H1 (cell line): ENCODE measurements at regions not wholly inside any gene's neighbourhood (a gene's known extent, or its start where the extent isn't known, plus 50 kb on each side); places are given as distances from the start of the nearest gene placed in this dataset.

ENCODE experiments used
- CTCF ChIA-PET: fragments of 300-600 bp; sonication (Branson Sonifier 250); formaldehyde crosslinking; loops from one replicate; lab custom pipeline; 2021; ENCODE audit not compliant: partially characterized antibody; lab: Charles Lee
- POLR2A ChIA-PET: fragments of 300-600 bp; sonication (Branson Sonifier 250); formaldehyde crosslinking; loops from one replicate; lab custom pipeline; 2021; ENCODE audit warnings: inconsistent platforms; ENCODE audit not compliant: partially characterized antibody; lab: Charles Lee
- DNase-seq, 2 experiments: peaks; one replicate each; pipeline versions ENCODE4 v3.0.0 to v3.0.0-alpha.2; 2010 to 2022; ENCODE audit warnings: low spot score in 2 of 2, low read depth in 1 of 2, mixed read lengths in 1 of 2
- FAIRE-seq: peaks from 2 replicates; lab custom pipeline; 2011; peaks lifted over from hg19 to GRCh38; lab: Jason Lieb, UNC
- H2AFZ ChIP-seq: 2 replicates; pipeline ENCODE4 v1.8.1; 2012; ENCODE audit warnings: low read length, inconsistent platforms
- H2AK5ac ChIP-seq: 2 replicates; pipeline ENCODE4 v1.6.1; 2013; ENCODE audit warnings: low read depth, low read length
- H2BK120ac ChIP-seq: replicated peaks from 2 replicates; pipeline ENCODE3; 2013; ENCODE audit warnings: low read depth, low read length, inconsistent platforms
- H2BK12ac ChIP-seq: 2 replicates; pipeline ENCODE4 v1.6.1; 2013; ENCODE audit warnings: low read depth, low read length
- H2BK15ac ChIP-seq: 2 replicates; pipeline ENCODE4 v1.6.1; 2013; ENCODE audit warnings: low read length
- H2BK20ac ChIP-seq: 2 replicates; pipeline ENCODE4 v1.6.1; 2013; ENCODE audit warnings: low read length
- H2BK5ac ChIP-seq: 2 replicates; pipeline ENCODE4 v1.6.1; 2013; ENCODE audit warnings: low read depth, low read length
- H3K14ac ChIP-seq: 2 replicates; pipeline ENCODE4 v1.6.1; 2013; ENCODE audit warnings: inconsistent platforms; ENCODE audit not compliant: insufficient read length
- H3K18ac ChIP-seq: 2 replicates; pipeline ENCODE4 v1.6.1; 2013; ENCODE audit warnings: low read length; ENCODE audit errors: extremely low read depth
- H3K23ac ChIP-seq: 2 replicates; pipeline ENCODE4 v1.6.1; 2013; ENCODE audit warnings: inconsistent platforms; ENCODE audit not compliant: insufficient read length
- H3K23me2 ChIP-seq: 2 replicates; pipeline ENCODE4 v1.6.1; 2013; ENCODE audit warnings: low read depth, low read length
- H3K27ac ChIP-seq: 2 replicates; pipeline ENCODE4 v1.6.1; 2011; ENCODE audit warnings: low read depth, low read length, inconsistent platforms
- H3K27me3 ChIP-seq, 4 experiments: replicated peaks in 1 of 4; 1 replicate in 1 of 4; 2 replicates in 3 of 4; pipeline versions ENCODE4 v1.6.1 to v1.8.1; 2011 to 2013; ENCODE audit warnings: low read length in 3 of 4, mild to moderate bottlenecking in 3 of 4, inconsistent platforms in 2 of 4, mixed read lengths in 2 of 4, moderate library complexity in 1 of 4; ENCODE audit not compliant: control insufficient read depth in 3 of 4, insufficient read depth in 3 of 4; ENCODE audit errors: extremely low read depth in 1 of 4
- H3K36me3 ChIP-seq, 4 experiments: 2 replicates each; pipeline versions ENCODE4 v1.6.1 to v1.8.1; 2011 to 2013; ENCODE audit warnings: mild to moderate bottlenecking in 4 of 4, low read length in 3 of 4, moderate library complexity in 2 of 4, control low read depth in 1 of 4, inconsistent platforms in 1 of 4; ENCODE audit not compliant: insufficient read depth in 4 of 4, control insufficient read depth in 2 of 4
- H3K4ac ChIP-seq: replicated peaks from 2 replicates; pipeline ENCODE3; 2013; ENCODE audit warnings: low read length, low read depth, mixed read lengths, inconsistent platforms; ENCODE audit not compliant: insufficient read length
- H3K4me1 ChIP-seq, 4 experiments: replicated peaks in 1 of 4; 1 replicate in 1 of 4; 2 replicates in 3 of 4; pipeline versions ENCODE4 v1.6.1 to v1.8.1; 2011 to 2013; ENCODE audit warnings: low read length in 3 of 4, inconsistent platforms in 2 of 4, mixed read lengths in 1 of 4; ENCODE audit not compliant: insufficient read depth in 4 of 4, control insufficient read depth in 3 of 4
- H3K4me2 ChIP-seq, 2 experiments: 2 replicates each; pipeline versions ENCODE4 v1.6.1 to v1.8.1; 2011 to 2013; ENCODE audit warnings: low read depth in 2 of 2, low read length in 2 of 2, control low read depth in 1 of 2, inconsistent platforms in 1 of 2, mild to moderate bottlenecking in 1 of 2; ENCODE audit not compliant: insufficient read depth in 1 of 2
- H3K4me3 ChIP-seq, 4 experiments: fragments of 200-600, 300-600 bp in 1 of 4; sonication (generic), shearing (Covaris generic), sonication (Bioruptor Twin) in 1 of 4; 2 replicates each; pipeline versions ENCODE4 v1.5.1 to v1.8.1; 2011 to 2016; ENCODE audit warnings: low read length in 4 of 4, low read depth in 3 of 4, control low read depth in 2 of 4, inconsistent platforms in 2 of 4, mild to moderate bottlenecking in 2 of 4, mixed read lengths in 1 of 4, moderate library complexity in 1 of 4; ENCODE audit not compliant: insufficient read depth in 2 of 4; ENCODE audit errors: extremely low read depth in 1 of 4
- H3K56ac ChIP-seq: replicated peaks from 2 replicates; pipeline ENCODE3; 2013; ENCODE audit warnings: low read depth, mild to moderate bottlenecking, mixed read lengths, low read length, inconsistent platforms; ENCODE audit not compliant: insufficient read length
- H3K79me1 ChIP-seq: 2 replicates; pipeline ENCODE4 v1.6.1; 2013; ENCODE audit warnings: low read depth, low read length, control low read depth
- H3K79me2 ChIP-seq, 2 experiments: 2 replicates each; pipeline versions ENCODE4 v1.6.1 to v1.8.1; 2012 to 2013; ENCODE audit warnings: low read length in 2 of 2, mild to moderate bottlenecking in 2 of 2, inconsistent platforms in 1 of 2; ENCODE audit not compliant: insufficient read depth in 2 of 2, control insufficient read depth in 1 of 2
- H3K9ac ChIP-seq, 4 experiments: replicated peaks in 1 of 4; 1 replicate in 1 of 4; 2 replicates in 3 of 4; pipeline versions ENCODE4 v1.6.1 to v1.8.1; 2011 to 2013; ENCODE audit warnings: low read depth in 3 of 4, low read length in 3 of 4, control low read depth in 2 of 4, mild to moderate bottlenecking in 2 of 4, moderate library complexity in 2 of 4, inconsistent platforms in 1 of 4; ENCODE audit errors: extremely low read depth in 1 of 4
- H3K9me3 ChIP-seq, 2 experiments: 2 replicates each; pipeline versions ENCODE4 v1.6.1 to v1.8.1; 2012 to 2013; ENCODE audit warnings: mild to moderate bottlenecking in 2 of 2, moderate library complexity in 2 of 2, control low read depth in 1 of 2, inconsistent platforms in 1 of 2, low read depth in 1 of 2, low read length in 1 of 2, mixed read lengths in 1 of 2; ENCODE audit not compliant: insufficient read depth in 2 of 2
- H4K20me1 ChIP-seq, 2 experiments: replicated peaks in 1 of 2; 2 replicates each; pipeline versions ENCODE3 to v1.8.1; 2011 to 2013; ENCODE audit warnings: inconsistent platforms in 2 of 2, low read length in 2 of 2, mild to moderate bottlenecking in 1 of 2; ENCODE audit not compliant: insufficient read depth in 2 of 2, control insufficient read depth in 1 of 2
- H4K5ac ChIP-seq: 2 replicates; pipeline ENCODE4 v1.6.1; 2013; ENCODE audit warnings: low read length, low read depth, mixed read lengths, inconsistent platforms; ENCODE audit not compliant: insufficient read length
- H4K8ac ChIP-seq: 2 replicates; pipeline ENCODE4 v1.8.0; 2013; ENCODE audit warnings: mild to moderate bottlenecking, moderate library complexity, low read length, inconsistent platforms; ENCODE audit not compliant: insufficient read depth; ENCODE audit errors: extremely low read depth
- H4K91ac ChIP-seq: replicated peaks from 2 replicates; pipeline ENCODE3; 2013; ENCODE audit warnings: low read length, mixed read lengths, inconsistent platforms; ENCODE audit not compliant: insufficient read length
- GTF2F1 ChIP-seq: IDR thresholded peaks from 2 replicates; pipeline ENCODE4 v1.6.1; 2012; ENCODE audit warnings: low read depth, low read length, improper control_type of control experiment, borderline replicate concordance
- PHF8 ChIP-seq: fragments of 200-600 bp; sonication (generic); conservative IDR thresholded peaks from 2 replicates; pipeline ENCODE4 v1.7.1; 2012; ENCODE audit warnings: low read depth, mild to moderate bottlenecking, inconsistent platforms, low read length, moderate library complexity
- WGBS, 2 experiments: shearing (Covaris generic) in 1 of 2; methylation state at CpG; one replicate each; pipeline versions ENCODE4 v1.1.6 to v1.1.7; 2013 to 2015; ENCODE audit warnings: low lambda C conversion rate in 2 of 2, mixed read lengths in 2 of 2, inconsistent platforms in 1 of 2, low coverage in 1 of 2, missing lambda C conversion rate in 1 of 2; ENCODE audit not compliant: insufficient replicate concordance in 2 of 2, insufficient coverage in 1 of 2, insufficient read length in 1 of 2; ENCODE audit errors: extremely low coverage in 1 of 2, missing lambda C conversion rate in 1 of 2; 5-methylcytosine and 5-hydroxymethylcytosine counted together
- TF ChIP-seq, protein P1 (sequence below): IDR thresholded peaks from 2 replicates; pipeline ENCODE4 v1.6.1; 2012; ENCODE audit warnings: inconsistent platforms

DNA sequence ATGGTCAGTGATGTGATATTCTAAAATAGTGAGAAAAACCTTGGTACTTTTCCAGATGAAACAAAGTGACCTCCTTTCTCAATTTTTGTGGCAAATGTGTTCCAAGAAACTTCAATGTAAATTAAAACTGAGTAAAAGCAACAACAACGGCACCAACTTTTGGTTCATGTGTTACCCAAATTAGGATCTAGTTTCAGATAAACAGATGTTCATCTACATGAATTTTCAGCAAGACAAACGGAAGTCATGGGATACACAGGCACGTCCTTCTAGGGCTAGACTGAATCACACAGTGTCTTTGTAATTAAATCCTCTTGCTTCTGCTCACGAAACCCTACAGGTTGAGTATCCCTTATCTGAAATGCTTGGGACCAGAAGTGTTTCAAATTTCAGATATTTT is 915.2 kb downstream of the TFAP2A start:
- H3K23ac ChIP-seq, result no peak overlapping the region
- H2BK12ac ChIP-seq, result no peak overlapping the region
- H3K36me3 ChIP-seq, result no peaks in the 10 kb centered on the region
- FAIRE-seq (no peak), DNase-seq (no peak)
- no peak overlapping the region for H4K91ac ChIP-seq
- H3K27me3 ChIP-seq, result peaks cover 0 to 1% (median 0%) of the 10 kb centered on the region in 4 experiments; a peak in 1 of 7 replicates
- POLR2A ChIA-PET, result no interaction called here
- H2AFZ ChIP-seq, result no peak overlapping the region
- no peaks in the 10 kb centered on the region for H3K23me2 ChIP-seq
- H2BK20ac ChIP-seq, result no peak overlapping the region
- H3K4ac ChIP-seq, result no peak overlapping the region
- H2BK5ac ChIP-seq, result no peak overlapping the region
- H3K56ac ChIP-seq, result no peak overlapping the region
- H3K27ac ChIP-seq, result no peak overlapping the region
- H4K20me1 ChIP-seq, result no peaks in the 10 kb centered on the region
- no peak overlapping the region for H3K4me3 ChIP-seq
- no peak overlapping the region for H4K5ac ChIP-seq
- no peaks in the 10 kb centered on the region for H3K79me1 ChIP-seq
- WGBS, 2 experiments, result 93% methylated on average over 4 of the region's 4 CpGs; no CpG with 5 or more reads in 1 of the 2 experiments
- H3K14ac ChIP-seq, result no peak overlapping the region
- no peaks in the 10 kb centered on the region for H3K79me2 ChIP-seq
- H3K9ac ChIP-seq, result no peak overlapping the region
- no peak overlapping the region for H4K8ac ChIP-seq
- no peak overlapping the region for H3K18ac ChIP-seq
- no peaks in the 10 kb centered on the region; a peak in 2 of 4 replicates for H3K9me3 ChIP-seq
- H3K4me2 ChIP-seq, result no peak overlapping the region
- no peak overlapping the region for H2BK15ac ChIP-seq
- CTCF ChIA-PET, result no interaction called here
- H2BK120ac ChIP-seq, result no peak overlapping the region
- peaks cover 0 to 7% (median 0%) of the 10 kb centered on the region in 4 experiments; a peak in 1 of 7 replicates for H3K4me1 ChIP-seq
- no peak overlapping the region for H2AK5ac ChIP-seq
- TF ChIP-seq PHF8 (no peak), GTF2F1 (no peak)
- TF ChIP-seq, protein P1, sequence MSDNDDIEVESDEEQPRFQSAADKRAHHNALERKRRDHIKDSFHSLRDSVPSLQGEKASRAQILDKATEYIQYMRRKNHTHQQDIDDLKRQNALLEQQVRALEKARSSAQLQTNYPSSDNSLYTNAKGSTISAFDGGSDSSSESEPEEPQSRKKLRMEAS, result no peak
